Fibroblast of lung (primary cell): ENCODE measurements at regions not wholly inside any gene's neighbourhood (a gene's known extent, or its start where the extent isn't known, plus 50 kb on each side); places are given as distances from the start of the nearest gene placed in this dataset.

ENCODE experiments used
- DNase-seq, 2 donors: peaks; one replicate each; pipeline versions ENCODE4 v3.0.0 to v3.0.0-alpha.2; 2010; ENCODE audit warnings: low read depth in 2 of 2
- H2AFZ ChIP-seq: 2 replicates; pipeline ENCODE4 v1.5.1; 2012; ENCODE audit warnings: low read length, control low read depth, inconsistent platforms
- H3K27ac ChIP-seq: 2 replicates; pipeline ENCODE4 v1.5.1; 2011; ENCODE audit warnings: low read length, control low read depth; ENCODE audit not compliant: insufficient read depth
- H3K27me3 ChIP-seq: 2 replicates; pipeline ENCODE4 v1.5.1; 2011; ENCODE audit warnings: mild to moderate bottlenecking, low read length; ENCODE audit not compliant: control insufficient read depth, insufficient read depth
- H3K36me3 ChIP-seq: 2 replicates; pipeline ENCODE4 v1.5.1; 2011; ENCODE audit warnings: low read length; ENCODE audit not compliant: control insufficient read depth, insufficient read depth
- H3K4me1 ChIP-seq: 2 replicates; pipeline ENCODE4 v1.5.1; 2011; ENCODE audit warnings: low read length; ENCODE audit not compliant: control insufficient read depth, insufficient read depth; ENCODE audit errors: extremely low read depth
- H3K4me2 ChIP-seq: 2 replicates; pipeline ENCODE4 v1.5.1; 2011; ENCODE audit warnings: low read length, control low read depth; ENCODE audit not compliant: insufficient read depth; ENCODE audit errors: extremely low read depth
- H3K4me3 ChIP-seq, 4 experiments: fragments of 200-600 bp in 1 of 4; sonication (generic) in 1 of 4; replicated peaks in 1 of 4; 2 replicates each; pipeline ENCODE4 v1.5.1; 2011 to 2016; ENCODE audit warnings: low read length in 4 of 4, low read depth in 3 of 4, mild to moderate bottlenecking in 3 of 4, control low read depth in 2 of 4, inconsistent platforms in 1 of 4, mixed read lengths in 1 of 4; ENCODE audit not compliant: insufficient read depth in 1 of 4; ENCODE audit errors: control extremely low read depth in 1 of 4
- H3K79me2 ChIP-seq: 2 replicates; pipeline ENCODE4 v1.5.1; 2012; ENCODE audit warnings: mild to moderate bottlenecking, low read length, inconsistent platforms; ENCODE audit not compliant: control insufficient read depth, insufficient read depth
- H3K9ac ChIP-seq: 2 replicates; pipeline ENCODE4 v1.5.1; 2011; ENCODE audit warnings: mild to moderate bottlenecking, low read length, control low read depth; ENCODE audit not compliant: insufficient read depth
- H3K9me3 ChIP-seq: 2 replicates; pipeline ENCODE4 v1.5.1; 2012; ENCODE audit warnings: low read depth, low read length; ENCODE audit not compliant: control insufficient read depth, insufficient read depth
- H4K20me1 ChIP-seq: 2 replicates; pipeline ENCODE4 v1.5.1; 2011; ENCODE audit warnings: low read length; ENCODE audit not compliant: control insufficient read depth, insufficient read depth; ENCODE audit errors: extremely low read depth
- CTCF ChIP-seq, 2 donors: IDR thresholded peaks in 1 of 2; conservative IDR thresholded peaks in 1 of 2; 1 replicate in 1 of 2; 2 replicates in 1 of 2; pipeline ENCODE4 v1.5.1; 2011 to 2012; ENCODE audit warnings: low read length in 2 of 2, control low read depth in 1 of 2, inconsistent platforms in 1 of 2, low read depth in 1 of 2, mild to moderate bottlenecking in 1 of 2
- EZH2 ChIP-seq: IDR thresholded peaks from 2 replicates; pipeline ENCODE4 v1.5.1; 2012; ENCODE audit warnings: low read length, control low read depth, mild to moderate bottlenecking; ENCODE audit errors: missing control alignments

GRCh38 chr6:102488729-102489128 lies 1095.2 kb downstream of the GRIK2 start:
- Histone ChIP-seq H4K20me1 (no peaks in the 10 kb centered on the region), H3K79me2 (no peaks in the 10 kb centered on the region), H3K4me2 (no peak overlapping the region), H3K27me3 (no peaks in the 10 kb centered on the region), H2AFZ (no peak overlapping the region), H3K36me3 (no peaks in the 10 kb centered on the region), H3K27ac (no peak overlapping the region), H3K9ac (no peak overlapping the region), H3K4me3 (no peak overlapping the region), H3K4me1 (no peaks in the 10 kb centered on the region), H3K9me3 (no peaks in the 10 kb centered on the region)
- DNase-seq: peak; percentile 1 to 72
- TF ChIP-seq EZH2: no peak
- no peak for TF ChIP-seq CTCF (conservative IDR thresholded peaks at IDR 0.05 in 1 of 2, IDR thresholded peaks at IDR 0.05 in 1 of 2; ENCODE audit: low read depth in 1 of 2, low read length in 2 of 2)

DNA sequence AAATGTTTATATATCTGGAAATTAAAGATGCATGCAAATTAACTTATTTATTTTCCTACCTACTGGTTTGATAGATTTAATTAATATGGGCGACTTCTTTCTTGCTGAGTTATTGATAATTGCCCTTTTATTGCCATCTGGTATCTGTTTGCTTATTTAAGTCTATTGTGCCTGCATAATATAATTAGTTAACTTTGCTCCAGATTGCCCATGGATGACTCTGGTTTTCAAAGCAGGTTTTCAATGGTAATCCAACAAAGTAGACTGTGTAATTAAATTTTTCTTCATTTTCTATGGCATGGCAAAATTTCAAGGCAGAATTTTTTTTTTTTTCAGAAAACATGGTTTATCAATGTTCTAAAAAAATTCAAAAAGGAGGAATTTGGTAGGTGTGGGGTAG lies 1092.0 kb downstream of the GRIK2 start:
- Histone ChIP-seq H3K27ac (no peak overlapping the region), H3K27me3 (no peaks in the 10 kb centered on the region), H3K4me2 (no peak overlapping the region), H3K9ac (no peak overlapping the region), H3K79me2 (no peaks in the 10 kb centered on the region), H2AFZ (no peak overlapping the region), H4K20me1 (no peaks in the 10 kb centered on the region), H3K36me3 (no peaks in the 10 kb centered on the region), H3K9me3 (no peaks in the 10 kb centered on the region), H3K4me3 (no peak overlapping the region), H3K4me1 (no peaks in the 10 kb centered on the region)
- no peak for TF ChIP-seq EZH2
- no peak for TF ChIP-seq CTCF (conservative IDR thresholded peaks at IDR 0.05 in 1 of 2, IDR thresholded peaks at IDR 0.05 in 1 of 2; ENCODE audit: low read depth in 1 of 2, low read length in 2 of 2)
- DNase-seq: no peak

DNA sequence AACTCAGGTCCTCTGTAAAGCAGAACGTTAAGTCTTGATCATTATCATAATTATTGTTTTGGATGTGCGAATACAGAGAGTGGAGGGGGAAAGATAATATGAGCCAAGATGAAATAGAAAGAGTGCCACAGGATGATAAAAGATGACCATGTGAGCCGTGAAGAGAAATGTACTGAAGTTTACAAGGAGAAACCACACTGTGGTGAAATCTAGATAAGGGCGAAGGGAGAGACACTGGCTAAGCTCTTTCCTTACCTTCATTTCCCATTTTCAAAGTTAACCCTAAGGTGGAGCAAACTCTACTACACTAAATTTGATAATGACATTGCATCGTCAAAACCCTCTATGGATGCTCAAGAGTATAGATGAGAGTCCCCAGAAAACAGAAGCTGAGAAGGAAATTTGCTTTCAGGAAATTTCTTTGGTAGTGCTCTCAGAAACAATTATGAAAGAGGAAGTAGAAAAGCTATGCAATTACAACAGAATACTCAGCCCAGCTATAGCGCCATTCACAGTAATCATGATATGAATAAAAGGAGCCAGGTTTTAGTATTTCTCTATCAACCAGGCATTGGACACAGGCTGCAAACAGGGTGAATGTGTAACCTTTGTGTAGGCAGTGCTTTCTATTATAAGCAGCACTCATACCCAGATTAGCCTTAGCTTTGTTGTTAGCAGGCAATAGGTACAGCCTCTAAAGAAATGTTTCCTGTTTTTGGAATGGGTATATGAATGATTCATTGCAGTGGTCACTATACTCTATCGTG lies 1080.7 kb downstream of the GRIK2 start:
- H4K20me1 ChIP-seq: no peaks in the 10 kb centered on the region
- no peak overlapping the region for H3K4me2 ChIP-seq
- no peak overlapping the region for H2AFZ ChIP-seq
- H3K9me3 ChIP-seq: no peaks in the 10 kb centered on the region
- DNase-seq: no peak
- H3K4me3 ChIP-seq: no peak overlapping the region
- no peaks in the 10 kb centered on the region for H3K79me2 ChIP-seq
- H3K27ac ChIP-seq: no peak overlapping the region
- H3K4me1 ChIP-seq: no peaks in the 10 kb centered on the region
- H3K27me3 ChIP-seq: no peaks in the 10 kb centered on the region
- no peak overlapping the region for H3K9ac ChIP-seq
- H3K36me3 ChIP-seq: no peaks in the 10 kb centered on the region
- no peak for TF ChIP-seq EZH2
- TF ChIP-seq CTCF (conservative IDR thresholded peaks at IDR 0.05 in 1 of 2, IDR thresholded peaks at IDR 0.05 in 1 of 2; ENCODE audit: low read depth in 1 of 2, low read length in 2 of 2): no peak
